ENCODE measurements at regions not wholly inside any gene's neighbourhood (a gene's known extent, or its start where the extent isn't known, plus 50 kb on each side); places are given as distances from the start of the nearest gene placed in this dataset.
"Not testable (repeated sequence)": the region's sequence is repeated elsewhere in the genome, so short reads cannot be mapped to it uniquely, and the experiment has no call there.

DNA sequence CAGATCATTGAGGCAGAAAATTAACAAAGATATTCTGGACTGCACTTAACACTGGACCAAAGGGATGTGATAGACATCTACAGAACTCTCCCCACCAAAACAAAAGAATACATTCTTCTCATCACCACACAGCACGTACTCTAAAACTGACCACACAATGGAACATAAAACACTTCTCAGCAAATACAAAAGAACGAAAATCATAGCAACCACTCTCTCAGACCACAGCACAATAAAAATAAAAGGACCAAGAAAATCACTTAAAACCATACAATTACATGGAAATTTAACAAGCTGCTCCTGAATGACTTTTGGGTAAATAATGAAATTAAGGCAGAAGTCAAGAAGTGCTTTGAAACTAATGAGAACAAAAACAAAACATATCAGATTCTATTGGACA, 254.0 kb upstream of the STXBP6 start:
- intact Hi-C loops (cut with DNase I; ENCODE audit: low total_unique reads), result no loop called here
- Histone ChIP-seq H3K4me3 (no peak overlapping the region), H3K36me3 (no peaks in the 10 kb centered on the region), H3K27ac (no peak overlapping the region), H3K9me3 (no peaks in the 10 kb centered on the region), H3K27me3 (no peaks in the 10 kb centered on the region), H3K4me1 (no peaks in the 10 kb centered on the region)
- no peak for TF ChIP-seq POLR2A (IDR thresholded peaks at IDR 0.05)
- TF ChIP-seq, protein P1, sequence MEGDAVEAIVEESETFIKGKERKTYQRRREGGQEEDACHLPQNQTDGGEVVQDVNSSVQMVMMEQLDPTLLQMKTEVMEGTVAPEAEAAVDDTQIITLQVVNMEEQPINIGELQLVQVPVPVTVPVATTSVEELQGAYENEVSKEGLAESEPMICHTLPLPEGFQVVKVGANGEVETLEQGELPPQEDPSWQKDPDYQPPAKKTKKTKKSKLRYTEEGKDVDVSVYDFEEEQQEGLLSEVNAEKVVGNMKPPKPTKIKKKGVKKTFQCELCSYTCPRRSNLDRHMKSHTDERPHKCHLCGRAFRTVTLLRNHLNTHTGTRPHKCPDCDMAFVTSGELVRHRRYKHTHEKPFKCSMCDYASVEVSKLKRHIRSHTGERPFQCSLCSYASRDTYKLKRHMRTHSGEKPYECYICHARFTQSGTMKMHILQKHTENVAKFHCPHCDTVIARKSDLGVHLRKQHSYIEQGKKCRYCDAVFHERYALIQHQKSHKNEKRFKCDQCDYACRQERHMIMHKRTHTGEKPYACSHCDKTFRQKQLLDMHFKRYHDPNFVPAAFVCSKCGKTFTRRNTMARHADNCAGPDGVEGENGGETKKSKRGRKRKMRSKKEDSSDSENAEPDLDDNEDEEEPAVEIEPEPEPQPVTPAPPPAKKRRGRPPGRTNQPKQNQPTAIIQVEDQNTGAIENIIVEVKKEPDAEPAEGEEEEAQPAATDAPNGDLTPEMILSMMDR (IDR thresholded peaks at IDR 0.05), result no peak
- TF ChIP-seq POLR2AphosphoS5 (IDR thresholded peaks at IDR 0.05), result no peak
- no peak for DNase-seq (ENCODE audit: low spot score in 2 of 2)

DNA sequence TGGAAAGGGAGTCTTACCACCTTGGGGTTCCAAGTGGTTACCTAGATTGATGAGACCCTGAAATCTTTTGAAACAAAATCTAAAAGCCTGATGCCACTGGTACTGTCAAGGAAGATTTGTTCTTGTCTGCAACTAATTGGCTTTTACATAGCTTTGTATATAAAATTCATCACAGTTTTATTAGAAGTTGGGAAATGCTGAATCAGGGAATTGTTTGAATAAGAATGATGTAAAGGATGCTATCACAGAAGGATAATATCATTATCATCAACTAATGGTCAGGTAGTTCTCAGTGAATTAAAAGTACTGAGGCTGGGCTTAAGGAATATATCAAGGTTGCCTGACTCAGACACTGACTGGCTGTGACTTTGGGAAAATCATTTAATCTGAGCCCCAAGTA, 248.3 kb upstream of the STXBP6 start:
- intact Hi-C loops (cut with DNase I; ENCODE audit: low total_unique reads), result no loop called here

DNA sequence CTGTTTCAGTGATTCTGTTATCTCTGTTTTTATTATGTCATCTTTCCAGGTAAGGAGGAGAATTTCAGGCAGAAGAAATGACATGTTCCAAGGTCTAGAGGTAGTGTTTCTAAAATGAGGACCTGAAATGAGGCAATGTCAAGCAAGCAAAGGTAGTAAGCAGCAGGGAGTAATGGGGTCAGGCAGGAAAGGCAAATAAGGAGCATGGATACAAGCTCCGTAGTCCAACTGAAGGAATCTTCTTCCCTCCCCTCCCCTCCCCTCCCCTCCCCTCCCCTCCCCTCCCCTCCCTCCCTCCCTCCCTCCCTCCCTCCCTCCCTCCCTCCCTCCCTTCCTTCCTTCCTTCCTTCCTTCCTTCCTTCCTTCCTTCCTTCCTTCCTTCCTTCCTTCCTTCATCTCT, 240.2 kb upstream of the STXBP6 start:
- peaks cover 10 to 11% of the 10 kb centered on the region in 2 donors for H3K9me3 ChIP-seq
- H3K4me1 ChIP-seq; intact Hi-C loops (cut with DNase I; ENCODE audit: low total_unique reads); H3K27me3 ChIP-seq; H3K4me3 ChIP-seq; DNase-seq (ENCODE audit: low spot score in 2 of 2); H3K27ac ChIP-seq; H3K36me3 ChIP-seq: not testable (repeated sequence)

More for the DNA sequence above, 248.3 kb upstream of the STXBP6 start:
- Histone ChIP-seq H3K4me1 (no peaks in the 10 kb centered on the region), H3K4me3 (no peak overlapping the region), H3K27ac (no peak overlapping the region), H3K36me3 (no peaks in the 10 kb centered on the region), H3K9me3 (no peaks in the 10 kb centered on the region), H3K27me3 (no peaks in the 10 kb centered on the region)
- DNase-seq (ENCODE audit: low spot score in 2 of 2), result no peak
- no peak for TF ChIP-seq POLR2A (IDR thresholded peaks at IDR 0.05)

DNA sequence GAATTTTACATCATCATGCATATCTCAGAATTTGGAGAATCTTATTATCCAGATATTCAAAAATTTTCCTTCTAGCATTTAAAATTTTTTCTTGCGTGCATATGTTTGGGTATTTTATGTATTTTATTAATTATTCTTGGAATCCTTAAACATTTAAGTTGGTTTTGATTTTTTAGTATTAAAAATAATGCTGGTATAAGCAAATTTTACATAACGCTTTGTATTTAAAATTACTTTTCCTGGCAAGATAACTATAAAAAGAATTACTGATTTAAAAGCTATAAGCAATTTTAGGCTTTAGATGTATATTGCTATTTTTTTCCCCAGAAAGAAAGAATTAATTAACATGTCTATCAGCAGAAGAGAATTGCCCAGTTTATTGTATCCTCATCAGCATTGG, 224.6 kb upstream of the STXBP6 start:
- TF ChIP-seq POLR2A (IDR thresholded peaks at IDR 0.05), result no peak
- TF ChIP-seq POLR2AphosphoS5 (IDR thresholded peaks at IDR 0.05), result no peak
- TF ChIP-seq, protein P1 (IDR thresholded peaks at IDR 0.05), result no peak
- H3K27ac ChIP-seq, result no peak overlapping the region
- H3K4me1 ChIP-seq, result no peaks in the 10 kb centered on the region
- no peak overlapping the region for H3K4me3 ChIP-seq
- H3K9me3 ChIP-seq, result no peaks in the 10 kb centered on the region
- H3K36me3 ChIP-seq, result no peaks in the 10 kb centered on the region
- intact Hi-C loops (cut with DNase I; ENCODE audit: low total_unique reads), result no loop called here
- DNase-seq (ENCODE audit: low spot score in 2 of 2), result no peak
- H3K27me3 ChIP-seq, result no peaks in the 10 kb centered on the region

DNA sequence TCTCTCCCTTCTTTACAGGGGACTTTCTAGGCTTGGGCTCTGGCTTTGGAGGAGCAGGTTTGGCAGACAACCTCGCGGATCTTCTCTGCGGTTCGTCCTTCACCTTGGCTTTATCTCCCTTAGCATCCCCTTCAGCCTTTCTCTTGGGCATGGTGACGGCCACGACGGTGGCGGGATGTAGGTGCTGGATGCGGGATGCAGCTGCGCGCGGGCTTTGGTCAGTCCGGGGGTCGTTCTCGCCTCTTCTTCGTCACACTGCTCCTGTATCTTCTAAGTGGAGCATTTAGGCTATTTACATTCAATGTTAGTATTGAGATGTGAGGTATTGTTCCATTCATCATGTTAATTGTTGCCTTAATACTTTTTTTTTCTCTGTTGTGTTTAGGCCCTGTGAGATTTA, 217.2 kb upstream of the STXBP6 start:
- H3K27ac ChIP-seq, result no peak overlapping the region
- intact Hi-C loops (cut with DNase I; ENCODE audit: low total_unique reads), result no loop called here
- TF ChIP-seq POLR2AphosphoS5 (IDR thresholded peaks at IDR 0.05) (no peak), POLR2A (IDR thresholded peaks at IDR 0.05) (no peak)
- TF ChIP-seq, protein P1 (IDR thresholded peaks at IDR 0.05), result no peak
- no peak overlapping the region for H3K4me3 ChIP-seq
- no peaks in the 10 kb centered on the region for H3K4me1 ChIP-seq
- no peaks in the 10 kb centered on the region for H3K27me3 ChIP-seq
- no peaks in the 10 kb centered on the region for H3K36me3 ChIP-seq
- no peaks in the 10 kb centered on the region for H3K9me3 ChIP-seq
- no peak for DNase-seq (ENCODE audit: low spot score in 2 of 2)

DNA sequence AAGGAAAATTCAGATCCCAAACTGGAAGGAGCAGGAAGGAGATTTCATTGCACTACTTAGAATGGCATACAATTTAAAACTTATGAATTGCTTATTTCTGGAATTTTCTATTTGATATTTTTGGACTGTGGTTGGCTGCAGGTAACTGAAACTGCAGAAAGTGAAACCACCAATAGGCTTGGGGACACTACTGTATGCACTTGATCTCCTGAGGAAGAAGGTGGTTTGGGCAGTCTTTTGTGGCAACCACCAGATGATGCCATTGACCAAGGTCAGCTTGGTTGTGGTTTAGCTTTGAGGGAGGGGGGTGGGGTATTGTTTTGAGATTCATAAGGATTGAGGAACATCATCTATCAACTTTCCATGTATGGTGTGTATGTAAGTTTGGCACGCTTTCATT, 209.5 kb upstream of the STXBP6 start:
- no peaks in the 10 kb centered on the region for H3K36me3 ChIP-seq
- intact Hi-C loops (cut with DNase I; ENCODE audit: low total_unique reads), result no loop called here

More for the DNA sequence above, 209.5 kb upstream of the STXBP6 start:
- Histone ChIP-seq H3K4me3 (no peak overlapping the region), H3K9me3 (no peaks in the 10 kb centered on the region), H3K27ac (no peak overlapping the region), H3K4me1 (no peaks in the 10 kb centered on the region), H3K27me3 (no peaks in the 10 kb centered on the region)
- TF ChIP-seq POLR2A (IDR thresholded peaks at IDR 0.05), result no peak
- TF ChIP-seq POLR2AphosphoS5 (IDR thresholded peaks at IDR 0.05), result no peak
- TF ChIP-seq, protein P1 (IDR thresholded peaks at IDR 0.05), result no peak
- no peak for DNase-seq (ENCODE audit: low spot score in 2 of 2)

All from breast epithelium (tissue), 4 donors.